HG03565 (cell line): ENCODE measurements at regions not wholly inside any gene's neighbourhood (a gene's known extent, or its start where the extent isn't known, plus 50 kb on each side); places are given as distances from the start of the nearest gene placed in this dataset.

Experiments used
- ATAC-seq: cut with Tn5 transposase; IDR thresholded peaks from one replicate; pipeline ENCODE4 v1.9.1; 2021; ENCODE audit warnings: mild to moderate bottlenecking, moderate library complexity; ENCODE audit not compliant: unreplicated experiment

DNA sequence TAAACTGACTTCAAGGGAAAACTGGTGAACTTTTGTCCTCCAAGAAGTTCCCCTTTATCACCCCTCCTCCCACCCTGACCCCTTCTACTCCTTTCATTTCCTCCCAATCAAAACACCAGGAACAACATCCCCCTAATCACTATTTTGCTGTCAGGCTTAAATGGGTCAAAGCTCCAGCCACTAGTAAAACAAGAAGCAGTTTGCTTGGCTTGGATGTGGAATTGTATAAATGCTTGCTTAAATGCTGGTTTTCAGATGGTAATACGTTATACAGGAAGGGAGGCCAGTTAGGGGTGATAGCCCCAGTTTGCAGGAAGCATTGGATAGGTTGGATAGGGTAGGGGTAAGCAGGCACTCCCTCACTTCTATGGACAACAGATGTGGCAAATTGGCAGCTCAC is 473.6 kb downstream of the AGTPBP1 start:
- no peak for ATAC-seq

DNA sequence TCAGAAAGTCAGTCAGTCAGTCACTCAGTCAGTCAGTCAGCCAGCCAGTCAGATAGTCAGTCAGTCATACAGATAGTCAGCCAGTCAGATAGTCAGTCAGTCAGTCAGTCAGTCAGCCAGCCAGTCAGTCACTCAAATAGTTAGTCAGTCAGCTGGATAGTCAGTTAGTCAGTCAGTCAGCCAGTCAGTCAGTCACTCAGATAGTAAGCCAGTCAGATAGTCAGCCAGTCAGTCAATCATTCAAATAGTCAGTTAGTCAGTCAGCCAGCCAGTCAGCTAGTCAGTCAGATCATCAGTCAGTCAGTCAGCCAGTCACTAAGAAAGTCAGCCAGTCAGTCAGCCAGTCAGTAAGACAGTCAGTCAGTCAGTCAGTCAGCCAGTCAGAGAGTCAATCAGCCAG is 477.1 kb downstream of the AGTPBP1 start:
- ATAC-seq = no peak

DNA sequence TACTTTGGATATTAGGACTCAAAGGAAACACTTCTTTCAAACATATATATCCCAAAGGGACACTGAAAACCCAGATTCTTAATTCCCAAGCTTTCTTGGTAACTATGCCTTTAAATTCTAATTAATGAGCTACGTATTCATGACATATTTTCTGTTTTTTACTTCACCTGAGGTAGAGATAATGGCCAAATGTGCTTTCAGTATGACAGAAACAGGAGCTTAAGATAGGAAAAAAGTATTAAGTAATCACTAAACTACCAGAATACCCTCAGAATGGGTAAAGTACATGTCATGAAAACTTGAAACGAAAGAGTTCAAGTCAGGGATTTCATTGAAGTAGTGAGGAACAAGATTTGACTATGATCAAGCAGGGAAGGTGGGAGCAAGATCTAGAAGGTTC is 478.5 kb downstream of the AGTPBP1 start:
- no peak for ATAC-seq

DNA sequence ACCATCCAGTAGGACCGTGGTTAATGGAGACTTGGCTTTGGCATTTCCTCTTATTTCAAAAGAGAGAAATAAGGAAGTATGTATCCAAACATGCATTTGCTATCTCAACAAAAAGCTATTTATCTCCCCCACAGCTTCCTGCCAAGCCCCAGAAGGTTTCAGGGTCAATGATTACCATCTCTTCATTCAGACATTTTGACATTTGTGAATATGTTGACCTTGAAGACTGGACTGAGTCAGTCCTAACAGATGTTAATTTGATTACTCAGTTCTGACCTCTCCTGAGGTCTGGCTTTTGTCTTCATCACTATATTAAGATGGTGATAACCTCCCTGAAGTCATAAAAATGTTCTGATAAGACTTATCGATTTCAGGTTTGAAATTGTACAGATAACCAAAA is 479.4 kb downstream of the AGTPBP1 start:
- ATAC-seq = no peak

DNA sequence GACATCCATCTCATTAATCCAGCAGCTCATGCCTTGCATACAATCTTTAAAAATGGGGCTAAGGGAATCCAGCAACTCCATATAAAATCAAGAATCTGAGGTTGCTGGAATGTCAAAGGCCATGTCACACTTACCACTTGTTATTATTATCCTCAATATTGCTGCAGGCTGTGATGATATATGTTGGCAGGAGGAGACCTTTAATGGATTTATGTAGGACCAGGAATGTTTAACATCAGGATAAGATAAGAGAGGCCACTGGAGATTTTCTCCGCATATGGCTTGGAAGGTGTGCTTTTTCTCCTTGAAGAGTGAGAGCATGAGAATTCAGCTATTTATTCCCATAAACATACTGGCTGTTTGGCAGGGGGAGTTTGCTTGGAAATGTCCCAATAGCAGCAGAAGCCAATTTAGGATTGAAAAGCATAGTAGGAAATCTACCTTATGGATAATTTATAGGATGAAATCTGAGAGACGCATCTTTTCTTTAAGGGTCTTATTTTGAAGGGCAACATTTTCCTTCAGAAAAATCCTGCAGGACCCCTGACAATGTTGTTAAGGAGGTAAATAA is 481.4 kb downstream of the AGTPBP1 start:
- ATAC-seq = no peak

DNA sequence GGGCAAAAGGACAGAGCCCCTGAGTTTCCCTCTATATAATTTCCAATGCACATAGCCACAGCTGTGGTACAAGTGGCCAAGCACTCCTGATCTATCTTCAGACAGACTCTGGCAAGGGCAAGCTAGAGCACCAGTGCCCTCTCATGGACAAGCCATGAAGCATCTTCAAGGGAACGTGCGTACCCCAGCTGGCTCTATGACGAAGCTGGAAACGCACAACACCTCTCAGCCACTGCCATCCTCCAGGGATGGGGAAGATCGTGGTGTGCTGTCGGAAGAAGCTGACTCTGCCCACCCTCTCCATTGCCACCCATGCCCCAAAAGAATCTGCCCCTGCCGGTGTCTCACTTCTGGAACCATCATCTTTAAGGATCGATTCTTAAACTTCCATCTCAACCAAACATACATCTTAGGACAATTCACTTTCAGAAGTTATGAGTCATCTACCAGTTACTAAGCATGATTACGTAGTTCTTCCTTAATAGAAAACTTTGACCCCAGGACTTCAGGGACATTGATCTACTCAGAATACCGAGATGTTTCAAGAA is 482.9 kb downstream of the AGTPBP1 start:
- ATAC-seq = peak; percentile 43

DNA sequence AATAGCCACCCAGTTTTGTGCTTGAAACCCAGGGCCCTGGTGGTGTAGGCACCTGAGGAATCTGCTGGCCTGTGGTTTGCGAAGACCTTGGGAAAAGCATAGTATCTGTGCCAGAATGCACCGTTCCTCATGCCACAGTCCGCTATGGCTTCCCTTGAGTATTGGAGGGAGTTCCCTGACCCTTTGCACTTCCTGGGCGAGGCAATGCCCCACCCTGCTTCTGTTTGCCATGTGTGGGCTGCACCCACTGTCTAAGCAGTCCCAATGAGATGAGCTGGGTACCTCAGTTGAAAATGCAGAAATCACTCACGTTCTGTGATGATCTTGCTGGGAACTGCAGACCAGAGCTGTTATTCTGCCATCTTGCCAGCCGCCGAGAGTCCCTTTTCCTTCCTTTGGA is 483.5 kb downstream of the AGTPBP1 start:
- ATAC-seq = no peak

DNA sequence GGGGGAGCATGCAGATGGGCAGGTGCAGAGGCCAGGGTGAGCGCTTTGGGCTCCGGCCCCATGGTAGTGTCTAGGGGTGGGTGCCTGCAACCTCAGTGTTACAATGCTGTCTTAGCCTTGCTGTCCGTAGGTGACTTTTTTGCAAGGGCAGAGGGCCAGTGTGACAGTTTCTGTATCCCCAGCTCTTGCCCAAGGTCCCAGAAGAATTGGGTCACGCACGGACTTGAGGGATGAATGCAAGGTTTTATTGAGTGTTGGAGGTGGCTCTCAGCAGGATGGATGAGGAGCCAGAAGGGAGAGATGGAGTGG is 492.5 kb downstream of the AGTPBP1 start:
- ATAC-seq = no peak

DNA sequence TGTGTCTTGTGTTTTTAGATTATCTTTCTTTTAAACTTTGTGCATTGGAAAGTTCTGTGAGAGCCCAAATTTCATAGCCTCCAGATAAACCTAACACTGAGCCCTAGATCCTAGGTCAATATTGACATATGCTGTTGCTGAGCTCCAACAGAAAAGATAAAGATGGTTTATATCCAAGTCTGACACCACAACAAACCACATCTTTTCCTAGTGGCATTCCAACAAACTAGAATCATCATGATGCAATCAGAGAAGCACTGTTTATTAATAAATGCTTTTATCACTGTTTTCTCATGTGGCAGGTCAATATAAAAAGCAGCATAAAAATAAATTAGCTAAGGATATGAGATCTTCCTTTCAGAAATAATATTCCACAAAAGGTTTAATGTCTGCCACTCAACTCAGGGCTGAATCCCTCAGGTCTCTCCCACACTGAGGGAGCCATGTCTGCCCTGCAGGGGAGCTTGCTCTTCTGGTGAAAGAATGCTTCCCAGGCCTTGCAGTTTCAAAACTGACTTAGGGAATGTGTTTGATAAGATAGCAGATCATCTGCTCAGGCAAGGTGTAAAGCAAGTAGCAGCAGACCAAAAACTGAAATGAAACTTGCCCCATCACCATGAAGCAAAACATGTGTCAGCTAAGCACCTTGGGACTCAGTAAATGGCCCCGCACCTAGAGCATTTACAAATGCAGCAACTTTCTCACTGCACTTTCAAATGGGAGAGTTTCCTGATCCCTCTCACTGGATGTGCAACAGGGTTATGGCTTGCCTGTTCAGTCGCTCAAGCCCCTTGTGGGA is 493.0 kb downstream of the AGTPBP1 start:
- ATAC-seq = no peak

DNA sequence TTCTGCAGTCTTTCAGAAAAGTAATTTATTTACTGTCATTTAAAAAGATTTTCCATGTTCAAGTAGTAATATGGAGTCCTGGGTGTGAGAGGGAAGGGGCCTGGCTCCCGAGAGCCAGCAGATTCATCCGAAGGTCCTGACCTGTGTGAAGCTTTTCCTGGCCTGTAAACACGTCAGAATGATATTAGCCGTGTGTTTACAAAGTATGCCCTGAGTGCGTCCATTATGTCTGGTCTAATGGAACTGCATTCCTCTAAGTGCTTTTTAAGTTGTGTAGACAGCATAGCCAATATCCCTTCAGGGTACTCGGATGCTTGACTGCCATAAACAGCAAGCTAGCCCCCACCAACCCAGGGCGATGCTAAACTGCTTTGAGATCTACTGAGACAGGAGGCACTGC is 495.2 kb downstream of the AGTPBP1 start:
- no peak for ATAC-seq

DNA sequence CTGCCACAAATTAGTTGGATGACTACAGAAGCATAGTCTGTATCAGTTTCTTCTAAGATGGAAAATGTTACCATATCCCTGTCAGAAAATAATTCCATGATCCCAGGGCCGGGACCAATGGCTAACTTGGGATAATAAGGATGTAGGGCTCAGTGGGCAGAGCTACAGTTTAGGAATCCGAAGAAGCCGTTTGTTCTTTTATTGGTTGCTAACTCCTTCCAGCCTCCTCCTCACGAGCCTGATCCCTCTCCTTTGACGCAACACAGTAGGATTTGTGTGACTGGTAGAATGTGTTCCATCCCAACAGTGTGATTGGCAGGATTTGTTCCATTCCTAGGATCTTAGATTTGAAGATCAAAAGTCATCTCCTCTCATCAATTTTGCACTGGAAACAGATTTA is 496.9 kb downstream of the AGTPBP1 start:
- no peak for ATAC-seq

DNA sequence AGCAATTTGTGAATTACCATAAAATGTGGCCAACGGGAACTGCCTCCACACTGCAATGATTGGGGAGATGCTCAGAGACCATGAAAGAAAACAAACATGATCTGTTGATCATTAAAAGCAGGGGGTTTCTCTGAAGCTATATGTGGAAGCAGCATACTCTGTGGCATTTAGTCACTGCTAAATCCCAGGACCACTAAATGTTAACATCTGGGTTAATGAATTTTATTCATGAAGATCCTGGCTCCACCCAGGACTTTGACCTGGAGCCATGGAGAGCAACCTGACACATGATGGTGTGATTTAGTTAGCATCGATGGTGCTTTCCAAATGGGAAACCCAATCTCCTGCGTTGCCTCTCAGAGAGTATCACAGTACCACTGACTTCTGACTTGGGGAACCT is 497.8 kb downstream of the AGTPBP1 start:
- ATAC-seq = no peak

DNA sequence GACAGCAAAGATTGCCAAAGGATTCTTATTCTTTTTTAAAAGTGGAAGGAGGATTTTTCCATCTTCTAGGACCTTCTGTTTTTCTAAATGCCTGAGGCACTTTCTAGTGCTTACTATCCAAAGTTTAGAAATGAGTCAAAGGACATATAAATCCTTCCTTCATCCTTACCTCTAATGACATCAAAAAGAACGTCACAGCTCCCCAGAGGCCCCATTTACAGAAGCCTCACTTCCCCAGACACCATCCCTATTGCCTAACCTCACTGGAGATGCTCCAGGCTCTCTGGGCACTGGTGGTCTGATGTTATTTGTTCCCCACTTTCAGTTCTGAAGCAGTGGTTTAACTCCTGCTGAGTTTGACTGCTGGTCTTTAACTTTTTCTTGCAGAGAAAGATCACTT is 504.3 kb downstream of the AGTPBP1 start:
- no peak for ATAC-seq

DNA sequence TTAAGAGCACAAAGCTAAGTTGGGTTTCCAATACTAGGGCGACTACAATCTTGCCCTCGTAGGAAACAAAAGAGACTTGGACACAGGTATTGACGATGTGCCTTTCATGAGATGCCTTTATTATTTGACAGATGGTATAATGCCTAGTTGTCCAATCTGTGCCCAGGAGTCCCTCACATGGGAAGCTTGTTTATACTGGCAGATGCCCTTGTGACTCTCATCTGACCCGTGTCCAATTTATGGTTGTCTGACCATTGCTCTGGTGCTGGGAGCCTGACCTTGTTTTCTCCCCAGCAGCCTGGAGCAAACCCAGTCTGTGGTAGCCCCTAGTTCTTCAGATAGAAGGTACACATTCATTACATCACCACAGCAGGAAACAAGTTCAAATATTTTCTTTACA is 511.7 kb downstream of the AGTPBP1 start:
- ATAC-seq = no peak

DNA sequence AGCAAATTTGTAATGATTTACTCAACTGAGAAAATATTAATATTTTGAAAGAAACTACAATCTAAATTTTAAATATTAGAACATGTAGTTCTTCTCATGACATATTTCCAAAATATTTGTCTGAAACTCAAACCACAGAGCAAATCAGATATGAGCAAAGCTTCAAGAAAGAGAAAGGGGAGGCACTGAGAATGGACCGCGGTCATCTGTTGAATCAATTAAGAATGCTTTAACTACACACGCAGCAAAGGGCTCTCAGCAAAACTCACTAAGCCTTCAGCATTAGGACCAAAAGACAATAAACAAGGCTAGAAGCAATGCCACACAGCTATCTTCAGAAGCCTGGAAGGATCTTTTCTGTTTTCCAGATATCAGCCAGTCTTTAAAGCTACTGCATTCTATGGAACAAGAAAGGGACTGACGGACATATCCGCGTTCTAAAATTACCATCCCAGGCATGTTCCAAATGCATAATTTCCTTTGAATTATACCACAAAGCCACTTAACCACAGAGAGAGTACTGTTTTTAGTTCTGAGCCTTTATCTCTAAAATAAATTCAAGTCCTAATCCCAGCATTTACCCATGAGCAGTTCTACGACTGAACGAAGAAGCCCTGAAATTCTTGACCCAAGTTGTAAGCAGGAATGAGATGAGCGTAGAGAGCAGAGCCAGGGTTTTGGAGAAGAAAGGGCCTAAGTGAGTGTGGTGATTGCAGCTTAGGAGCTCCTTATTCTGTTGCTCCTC is 513.5 kb downstream of the AGTPBP1 start:
- ATAC-seq = no peak

DNA sequence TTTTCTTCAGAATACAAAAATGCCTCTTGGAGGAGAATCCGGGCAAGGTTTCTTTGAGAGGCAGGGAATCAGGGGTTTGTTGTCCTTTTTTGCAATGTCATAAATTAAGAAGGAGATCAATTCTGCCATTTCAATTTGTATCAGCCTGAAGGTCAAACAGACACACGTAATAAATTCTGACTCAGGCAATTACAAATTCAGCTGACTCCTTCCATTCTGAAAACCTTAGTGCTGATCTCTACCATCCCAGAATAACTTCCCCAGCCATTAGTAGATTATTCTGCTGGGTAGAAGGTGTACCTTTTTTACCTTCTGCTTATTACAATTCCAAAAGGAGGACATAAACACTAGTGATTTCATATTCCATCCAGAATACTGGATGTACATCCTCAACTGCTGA is 516.6 kb downstream of the AGTPBP1 start:
- ATAC-seq = no peak

DNA sequence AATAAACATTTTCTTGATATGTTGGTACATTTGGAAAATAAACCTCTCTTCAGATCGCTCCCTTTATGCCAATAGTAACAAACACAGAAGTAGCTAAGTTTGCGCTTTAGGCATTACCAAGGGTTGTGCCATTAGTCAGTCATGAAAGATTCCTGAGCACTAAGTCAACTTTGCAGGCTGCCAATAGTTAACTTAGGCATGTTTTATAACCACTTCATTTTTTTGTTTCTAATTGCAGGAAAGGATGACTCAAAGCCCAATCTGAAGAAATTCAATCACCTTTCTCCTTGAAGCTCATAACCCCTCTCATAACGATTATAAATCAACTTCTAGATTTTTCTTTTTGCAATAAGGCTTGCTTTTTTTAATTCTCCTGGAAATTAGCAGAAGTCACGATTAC is 517.0 kb downstream of the AGTPBP1 start:
- no peak for ATAC-seq

DNA sequence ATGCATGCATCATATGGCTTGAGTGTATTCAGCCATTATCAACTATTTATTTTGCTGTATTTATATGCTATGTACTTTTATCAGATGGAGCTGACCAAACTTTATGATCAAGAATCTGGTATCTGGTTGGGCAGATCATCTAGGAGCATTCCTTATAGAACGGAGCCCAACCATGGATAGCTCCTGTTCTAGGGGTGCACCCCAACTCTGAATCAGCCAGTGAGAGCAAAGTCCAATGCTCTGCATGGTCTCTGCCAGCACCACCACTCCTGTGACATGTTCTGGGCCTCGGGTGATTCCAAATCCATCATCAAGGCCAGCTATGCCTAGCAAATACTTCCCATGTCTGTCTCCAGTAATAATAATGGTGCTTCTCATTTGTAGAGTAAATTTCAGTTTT is 517.5 kb downstream of the AGTPBP1 start:
- no peak for ATAC-seq

DNA sequence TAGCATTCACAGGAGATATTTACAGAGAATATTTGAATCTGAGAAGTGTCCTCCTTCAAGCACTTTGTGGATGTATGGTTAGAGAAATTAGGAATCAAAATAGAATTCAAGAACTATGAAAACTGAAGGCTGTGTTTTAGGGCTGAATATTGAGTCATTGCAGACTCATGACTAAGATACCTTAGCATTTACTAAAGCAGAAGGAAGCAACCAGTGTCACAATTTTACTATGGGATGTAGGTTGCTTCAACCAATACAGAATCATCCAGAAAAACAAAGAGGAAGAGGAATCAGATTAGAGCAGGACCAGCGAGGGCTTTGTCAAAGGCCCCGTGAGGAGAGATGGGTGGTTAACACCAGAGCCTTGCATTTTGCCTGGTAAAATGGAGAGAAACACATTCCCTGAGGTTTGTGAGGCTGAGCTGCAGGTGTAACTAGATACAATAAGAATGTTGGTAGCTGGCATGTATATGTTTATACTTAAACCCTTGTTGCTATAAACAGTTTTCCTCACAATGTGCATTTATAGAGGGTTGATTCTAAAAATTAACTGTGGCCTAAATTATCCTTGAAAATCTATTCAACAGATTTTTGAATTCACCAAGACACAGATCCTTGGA is 518.1 kb downstream of the AGTPBP1 start:
- no peak for ATAC-seq

DNA sequence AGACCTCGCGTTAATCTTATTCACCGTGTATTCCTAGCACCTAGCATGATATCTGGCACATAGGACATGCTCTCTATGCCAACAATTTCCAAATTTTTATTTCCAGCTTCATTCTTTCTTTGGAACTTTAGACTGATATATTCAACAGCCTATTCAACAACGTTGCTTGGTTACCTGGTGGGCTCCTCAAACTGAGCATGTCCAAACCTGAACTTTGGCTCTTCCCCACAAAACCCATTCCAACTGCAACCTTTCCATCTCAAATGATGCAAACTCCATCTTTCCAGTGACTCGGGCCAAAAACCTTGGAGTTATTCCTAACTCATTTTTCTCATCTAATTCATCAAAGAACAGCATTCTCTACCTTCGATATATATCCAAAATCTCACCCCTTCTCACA is 525.2 kb downstream of the AGTPBP1 start:
- ATAC-seq = no peak

DNA sequence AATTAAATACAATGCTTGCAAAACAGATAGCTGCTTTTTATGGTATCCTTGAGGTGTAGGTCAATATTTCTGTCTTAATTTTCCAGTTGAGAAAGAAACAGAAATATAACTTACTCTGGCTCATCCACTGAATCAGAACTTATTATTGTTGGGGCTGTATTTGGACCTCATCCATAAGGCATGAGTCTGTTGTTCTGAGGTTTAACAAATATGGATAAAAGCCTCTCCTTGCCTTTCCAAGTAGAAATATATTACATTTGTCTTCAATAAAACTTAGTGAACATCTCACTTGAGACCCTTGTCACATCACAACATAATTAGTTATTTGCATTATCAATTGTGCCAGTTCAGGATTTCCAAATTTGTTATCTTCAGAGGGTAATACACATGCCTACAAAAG is 525.8 kb downstream of the AGTPBP1 start:
- ATAC-seq = no peak

DNA sequence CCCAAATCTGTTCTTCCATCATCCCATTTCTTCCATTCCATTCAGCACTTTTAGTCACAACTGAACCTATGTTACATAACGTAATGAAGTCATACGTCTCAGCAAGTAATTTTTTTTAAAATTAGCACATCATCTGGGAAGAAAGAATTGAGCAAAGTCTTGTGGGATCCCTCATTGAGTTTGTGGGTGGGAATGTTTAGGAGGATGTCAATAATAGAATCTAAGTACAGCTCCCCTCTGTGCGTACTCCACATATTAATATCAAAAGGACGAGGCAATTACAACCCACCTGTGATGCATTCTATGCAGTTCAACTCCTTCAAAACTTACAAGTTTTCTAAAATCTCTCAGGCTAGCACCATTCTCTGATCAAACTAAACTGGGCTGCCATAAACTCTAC is 526.3 kb downstream of the AGTPBP1 start:
- no peak for ATAC-seq
